ENCODE measurements at regions not wholly inside any gene's neighbourhood (a gene's known extent, or its start where the extent isn't known, plus 50 kb on each side); places are given as distances from the start of the nearest gene placed in this dataset.

DNA sequence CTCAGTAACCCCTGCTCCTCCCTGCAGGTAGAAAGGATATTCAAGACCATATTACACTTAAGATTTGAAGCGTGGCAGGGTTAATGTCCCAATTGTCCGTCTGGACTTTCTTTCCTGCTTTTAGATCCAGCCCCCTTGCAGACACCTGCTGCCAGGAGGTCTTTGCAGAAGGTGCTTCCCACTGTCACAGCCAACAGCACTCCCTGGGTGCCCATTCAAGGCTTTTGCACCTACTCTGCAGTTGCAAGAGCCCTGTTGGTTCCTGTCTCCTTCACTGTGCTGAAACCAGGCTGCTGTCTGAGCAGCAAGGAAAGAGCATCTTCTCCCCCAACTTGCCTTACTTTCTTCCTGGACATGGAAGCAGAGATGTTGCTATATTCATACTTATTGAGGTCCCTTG is 1043.0 kb upstream of the POU3F3 start:
- TF ChIP-seq, protein P1, sequence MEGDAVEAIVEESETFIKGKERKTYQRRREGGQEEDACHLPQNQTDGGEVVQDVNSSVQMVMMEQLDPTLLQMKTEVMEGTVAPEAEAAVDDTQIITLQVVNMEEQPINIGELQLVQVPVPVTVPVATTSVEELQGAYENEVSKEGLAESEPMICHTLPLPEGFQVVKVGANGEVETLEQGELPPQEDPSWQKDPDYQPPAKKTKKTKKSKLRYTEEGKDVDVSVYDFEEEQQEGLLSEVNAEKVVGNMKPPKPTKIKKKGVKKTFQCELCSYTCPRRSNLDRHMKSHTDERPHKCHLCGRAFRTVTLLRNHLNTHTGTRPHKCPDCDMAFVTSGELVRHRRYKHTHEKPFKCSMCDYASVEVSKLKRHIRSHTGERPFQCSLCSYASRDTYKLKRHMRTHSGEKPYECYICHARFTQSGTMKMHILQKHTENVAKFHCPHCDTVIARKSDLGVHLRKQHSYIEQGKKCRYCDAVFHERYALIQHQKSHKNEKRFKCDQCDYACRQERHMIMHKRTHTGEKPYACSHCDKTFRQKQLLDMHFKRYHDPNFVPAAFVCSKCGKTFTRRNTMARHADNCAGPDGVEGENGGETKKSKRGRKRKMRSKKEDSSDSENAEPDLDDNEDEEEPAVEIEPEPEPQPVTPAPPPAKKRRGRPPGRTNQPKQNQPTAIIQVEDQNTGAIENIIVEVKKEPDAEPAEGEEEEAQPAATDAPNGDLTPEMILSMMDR (IDR thresholded peaks at IDR 0.05) = no peak
- no peaks in the 10 kb centered on the region for H3K27me3 Mint-ChIP-seq
- Histone ChIP-seq H3K4me1 (ENCODE audit: insufficient read depth, low read length) (no peaks in the 10 kb centered on the region), H3K4me3 (ENCODE audit: low read length) (no peak overlapping the region), H3K27ac (ENCODE audit: low read depth in 1 of 2, low read length in 2 of 2) (no peak overlapping the region), H3K27me3 (ENCODE audit: control insufficient read depth in 1 of 2, insufficient read depth in 2 of 2, low read length in 2 of 2) (no peaks in the 10 kb centered on the region), H3K9me3 (ENCODE audit: control insufficient read depth in 1 of 2, insufficient read depth in 1 of 2, low read length in 2 of 2) (peaks cover 0 to 12% of the 10 kb centered on the region in 2 experiments), H3K36me3 (ENCODE audit: insufficient read depth, low read length) (no peaks in the 10 kb centered on the region)
- ChIA-PET CTCF (no interaction called here), POLR2A (no interaction called here)
- no peak overlapping the region for H3K4me3 Mint-ChIP-seq
- peaks cover 5% of the 10 kb centered on the region for H3K9me3 Mint-ChIP-seq
- H3K36me3 Mint-ChIP-seq (ENCODE audit: low read depth) = no peaks in the 10 kb centered on the region
- no peak overlapping the region for H3K27ac Mint-ChIP-seq
- intact Hi-C loops (cut with DNase I, micrococcal nuclease) = no loop called here
- H3K4me1 Mint-ChIP-seq (ENCODE audit: low read depth) = no peaks in the 10 kb centered on the region
- ATAC-seq (ENCODE audit: poor library complexity) (no peak), DNase-seq (no peak)

DNA sequence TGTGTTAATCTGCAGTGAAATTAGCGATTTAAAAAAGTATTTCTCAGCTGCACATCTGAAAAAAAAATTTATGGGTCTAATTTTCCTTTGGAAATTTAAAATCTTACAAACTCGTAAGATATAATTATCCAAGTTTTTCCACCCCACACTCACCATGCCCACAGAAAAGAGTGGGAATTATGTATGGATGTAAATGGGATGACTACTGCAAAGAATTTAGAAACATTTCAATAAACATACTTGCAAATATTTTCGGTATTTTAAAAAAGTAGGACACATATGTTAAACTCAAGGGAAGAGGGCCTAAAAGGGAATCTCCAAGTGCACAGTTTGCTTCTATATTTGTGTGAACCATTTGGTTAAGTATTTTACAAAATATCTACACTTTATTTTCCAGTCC is 1039.9 kb upstream of the POU3F3 start:
- Mint-ChIP-seq H3K4me3 (no peak overlapping the region), H3K36me3 (ENCODE audit: low read depth) (no peaks in the 10 kb centered on the region), H3K9me3 (peaks cover 3% of the 10 kb centered on the region), H3K27me3 (no peaks in the 10 kb centered on the region), H3K27ac (no peak overlapping the region), H3K4me1 (ENCODE audit: low read depth) (no peaks in the 10 kb centered on the region)
- DNase-seq (no peak), ATAC-seq (ENCODE audit: poor library complexity) (no peak)
- no peak overlapping the region for H3K4me3 ChIP-seq (ENCODE audit: low read length)
- CTCF ChIA-PET = no interaction called here
- POLR2A ChIA-PET = no interaction called here
- intact Hi-C loops (cut with DNase I, micrococcal nuclease) = no loop called here
- peaks cover 0 to 7% of the 10 kb centered on the region in 2 experiments for H3K9me3 ChIP-seq (ENCODE audit: control insufficient read depth in 1 of 2, insufficient read depth in 1 of 2, low read length in 2 of 2)
- no peaks in the 10 kb centered on the region for H3K4me1 ChIP-seq (ENCODE audit: insufficient read depth, low read length)
- no peaks in the 10 kb centered on the region for H3K36me3 ChIP-seq (ENCODE audit: insufficient read depth, low read length)
- TF ChIP-seq, protein P1 (IDR thresholded peaks at IDR 0.05) = no peak
- H3K27me3 ChIP-seq (ENCODE audit: control insufficient read depth in 1 of 2, insufficient read depth in 2 of 2, low read length in 2 of 2) = no peaks in the 10 kb centered on the region
- H3K27ac ChIP-seq (ENCODE audit: low read depth in 1 of 2, low read length in 2 of 2) = no peak overlapping the region

DNA sequence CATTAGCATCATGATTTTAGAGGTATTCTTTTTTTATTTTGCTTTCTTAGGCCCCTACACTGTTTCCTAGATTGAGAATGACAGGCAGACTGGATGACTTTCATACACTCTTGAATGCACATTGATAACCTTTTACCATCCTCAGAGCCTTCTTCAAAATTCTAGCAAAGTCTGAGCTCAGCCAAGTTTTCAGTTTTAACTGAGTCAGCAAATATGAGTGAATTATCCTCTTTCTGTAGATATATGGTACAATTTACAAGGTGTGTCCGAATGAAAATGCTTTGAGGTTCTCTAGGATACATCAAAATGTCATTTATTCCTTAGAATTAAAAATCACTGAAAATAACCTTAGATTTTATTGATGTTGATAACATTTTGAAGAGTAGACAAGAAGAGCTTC is 1038.2 kb upstream of the POU3F3 start:
- Mint-ChIP-seq H3K27ac (no peak overlapping the region), H3K4me1 (ENCODE audit: low read depth) (no peaks in the 10 kb centered on the region), H3K36me3 (ENCODE audit: low read depth) (no peaks in the 10 kb centered on the region), H3K27me3 (no peaks in the 10 kb centered on the region), H3K4me3 (no peak overlapping the region), H3K9me3 (peaks cover 3% of the 10 kb centered on the region)
- no peak overlapping the region for H3K27ac ChIP-seq (ENCODE audit: low read depth in 1 of 2, low read length in 2 of 2)
- H3K4me1 ChIP-seq (ENCODE audit: insufficient read depth, low read length) = no peaks in the 10 kb centered on the region
- POLR2A ChIA-PET = no interaction called here
- no peak for ATAC-seq (ENCODE audit: poor library complexity)
- H3K36me3 ChIP-seq (ENCODE audit: insufficient read depth, low read length) = no peaks in the 10 kb centered on the region
- H3K27me3 ChIP-seq (ENCODE audit: control insufficient read depth in 1 of 2, insufficient read depth in 2 of 2, low read length in 2 of 2) = no peaks in the 10 kb centered on the region
- CTCF ChIA-PET = no interaction called here
- intact Hi-C loops (cut with DNase I, micrococcal nuclease) = no loop called here
- H3K4me3 ChIP-seq (ENCODE audit: low read length) = no peak overlapping the region
- DNase-seq = no peak
- peaks cover 0 to 6% of the 10 kb centered on the region in 2 experiments for H3K9me3 ChIP-seq (ENCODE audit: control insufficient read depth in 1 of 2, insufficient read depth in 1 of 2, low read length in 2 of 2)
- TF ChIP-seq, protein P1 (IDR thresholded peaks at IDR 0.05) = no peak
